GM12878 (cell line): ENCODE measurements at regions not wholly inside any gene's neighbourhood (a gene's known extent, or its start where the extent isn't known, plus 50 kb on each side); places are given as distances from the start of the nearest gene placed in this dataset.

ENCODE experiments used
- ATAC-seq: fragments of 200-7000 bp; cut with Tn5 transposase; 3 replicates; pipeline ENCODE4 v1.9.1; 2020; ENCODE audit warnings: mild to moderate bottlenecking, moderate library complexity
- BruUV-seq: library from RNA; stranded (reverse); fragments of 400-500 nt; replicated peaks from 2 replicates; lab custom pipeline; 2021; lab: Mats Ljungman, UMichigan
- CTCF ChIA-PET: fragments of 300-600 bp; sonication (Branson Sonifier 250); formaldehyde crosslinking; extraction: SDS; loops from one replicate; lab custom pipeline; 2021; ENCODE audit warnings: inconsistent platforms; lab: Yijun Ruan, JAX
- POLR2A ChIA-PET: fragments of 350-600 bp; formaldehyde crosslinking; extraction: SDS; loops from one replicate; lab custom pipeline; 2021; ENCODE audit warnings: inconsistent platforms; lab: Charles Lee
- RAD21 ChIA-PET: fragments of 300-600 bp; sonication (Branson Sonifier 250); formaldehyde crosslinking; loops from one replicate; lab custom pipeline; 2023; ENCODE audit warnings: antibody characterized with exemption; ENCODE audit not compliant: unreplicated experiment; lab: Charles Lee
- SMC1A ChIA-PET: fragments of 300-600 bp; sonication (Branson Sonifier 250); formaldehyde crosslinking; loops from one replicate; lab custom pipeline; 2023; ENCODE audit not compliant: unreplicated experiment, uncharacterized antibody; lab: Charles Lee
- DNase-seq: peaks from one replicate; pipeline ENCODE4 v3.0.0-alpha.2; 2011; ENCODE audit warnings: low read depth, low spot score
- FAIRE-seq: peaks from 3 replicates; lab custom pipeline; 2011; peaks lifted over from hg19 to GRCh38; lab: Jason Lieb, UNC
- H2AFZ ChIP-seq: 2 replicates; pipeline ENCODE4 v1.6.0; 2011; ENCODE audit warnings: low read depth, low read length, control low read depth; ENCODE audit not compliant: control insufficient read depth
- H3K27ac ChIP-seq: 2 replicates; pipeline ENCODE4 v1.5.1; 2011; ENCODE audit warnings: control low read depth; ENCODE audit not compliant: control insufficient read depth, insufficient read depth
- H3K27me3 ChIP-seq, 2 experiments: replicated peaks in 1 of 2; 2 replicates each; pipeline versions ENCODE4 v1.6.0 to v1.6.1; 2011; ENCODE audit warnings: low read length in 1 of 2; ENCODE audit not compliant: control insufficient read depth in 2 of 2, insufficient read depth in 2 of 2
- H3K36me3 ChIP-seq, 2 experiments: 2 replicates each; pipeline ENCODE4 v1.5.1; 2011; ENCODE audit warnings: low read length in 1 of 2; ENCODE audit not compliant: control insufficient read depth in 2 of 2, insufficient read depth in 2 of 2
- H3K4me1 ChIP-seq: 2 replicates; pipeline ENCODE4 v1.6.1; 2011; ENCODE audit warnings: mild to moderate bottlenecking, low read length, moderate library complexity, mixed read lengths; ENCODE audit not compliant: control insufficient read depth, insufficient read depth
- H3K4me2 ChIP-seq: 2 replicates; pipeline ENCODE4 v1.6.0; 2011; ENCODE audit warnings: control low read depth; ENCODE audit not compliant: control insufficient read depth, insufficient read depth
- H3K4me3 ChIP-seq: fragments of 200-600 bp; sonication (generic); 2 replicates; pipeline ENCODE4 v1.5.1; 2016
- H3K79me2 ChIP-seq: 2 replicates; pipeline ENCODE4 v1.6.0; 2011; ENCODE audit warnings: low read length; ENCODE audit not compliant: control insufficient read depth, insufficient read depth
- H3K9ac ChIP-seq: 2 replicates; pipeline ENCODE4 v1.8.0; 2011; ENCODE audit warnings: low read length, control low read depth, mixed read lengths; ENCODE audit not compliant: control insufficient read depth, insufficient read depth
- H3K9me3 ChIP-seq: replicated peaks from 3 replicates; pipeline ENCODE4 v1.5.1; 2011; ENCODE audit warnings: mild to moderate bottlenecking, low read length; ENCODE audit not compliant: control insufficient read depth, insufficient read depth
- H4K20me1 ChIP-seq: 2 replicates; pipeline ENCODE4 v1.6.0; 2011; ENCODE audit not compliant: control insufficient read depth, insufficient read depth
- HDAC2 ChIP-seq: fragments of 200-600 bp; sonication (generic); IDR thresholded peaks from 2 replicates; pipeline ENCODE4 v1.6.1; 2017
- IKZF1 ChIP-seq: fragments of 450-650 bp; conservative IDR thresholded peaks from 2 replicates; pipeline ENCODE4 v1.6.1; 2017; ENCODE audit warnings: antibody characterized with exemption, mild to moderate bottlenecking
- PKNOX1 ChIP-seq: fragments of 450-650 bp; IDR thresholded peaks from 2 replicates; pipeline ENCODE4 v1.6.1; 2016; ENCODE audit warnings: mild to moderate bottlenecking
- RAD51 ChIP-seq: fragments of 450-650 bp; IDR thresholded peaks from 2 replicates; pipeline ENCODE4 v1.6.1; 2016; ENCODE audit warnings: moderate library complexity, mild to moderate bottlenecking, inconsistent platforms
- SP1 ChIP-seq: IDR thresholded peaks from one replicate; pipeline ENCODE4 v1.6.1; 2011; ENCODE audit warnings: low read depth, low read length
- ZBED1 ChIP-seq: IDR thresholded peaks from 2 replicates; pipeline ENCODE4 v1.6.1; 2016; ENCODE audit warnings: borderline replicate concordance
- whole genome bisulfite sequencing: methylation state at CpG from one replicate; pipeline ENCODE4 v1.1.6; 2016; ENCODE audit warnings: low lambda C conversion rate; ENCODE audit not compliant: insufficient replicate concordance, insufficient coverage; ENCODE audit errors: missing lambda C conversion rate; 5-methylcytosine and 5-hydroxymethylcytosine counted together
- in situ Hi-C: fragments of 300-500 bp; cut with MboI; formaldehyde crosslinking; loops from 9 replicates; pipeline ENCODE4 v1.14.3; 2018; ENCODE audit warnings: mixed read lengths
- intact Hi-C: fragments of 100-400 bp; cut with micrococcal nuclease; formaldehyde crosslinking; loops from one replicate; pipeline ENCODE4 v1.14.2; 2022; ENCODE audit not compliant: unreplicated experiment

DNA sequence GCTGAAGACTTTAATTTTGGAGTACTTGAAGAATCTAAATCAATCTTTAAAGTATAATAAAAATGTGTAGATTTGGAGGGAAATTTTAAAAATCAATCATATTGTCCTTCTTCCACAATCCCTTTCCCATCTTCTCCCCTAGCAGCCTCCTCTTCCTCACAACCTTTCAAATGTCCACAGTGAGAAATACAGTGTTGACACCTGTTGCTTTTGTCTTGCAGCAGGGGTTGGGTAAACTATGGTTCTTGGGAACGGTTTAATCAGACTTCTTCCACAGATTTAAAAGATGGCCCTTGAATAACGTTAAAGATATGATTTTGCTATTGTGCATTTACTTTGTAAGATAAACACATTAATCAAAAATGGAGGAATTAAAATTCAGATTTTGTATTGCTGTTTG lies 113.8 kb upstream of the SLC1A4 start:
- no peaks in the 10 kb centered on the region for H3K36me3 ChIP-seq
- intact Hi-C loops (no loop called here), in situ Hi-C loops (no loop called here)
- H3K4me3 ChIP-seq, result no peak overlapping the region
- SMC1A ChIA-PET, result interaction anchor here (0.6 to 1.1 kb wide), 2 partner anchors 207 to 545 kb away, joined by 3 read pairs; no protein-coding TSS in a partner anchor
- H3K9ac ChIP-seq, result no peak overlapping the region
- H3K27ac ChIP-seq, result no peak overlapping the region
- WGBS, result 72% methylated on average over 2 of the region's 2 CpGs
- POLR2A ChIA-PET, result no interaction called here
- H3K4me1 ChIP-seq, result peaks cover 9% of the 10 kb centered on the region
- ATAC-seq, result no peak
- H4K20me1 ChIP-seq, result no peaks in the 10 kb centered on the region
- RAD21 ChIA-PET, result no interaction called here
- H3K79me2 ChIP-seq, result no peaks in the 10 kb centered on the region
- no TSS peak for BruUV-seq
- H3K9me3 ChIP-seq, result no peaks in the 10 kb centered on the region
- H2AFZ ChIP-seq, result no peak overlapping the region
- no peak overlapping the region for H3K4me2 ChIP-seq
- CTCF ChIA-PET, result interaction anchor here (1.1 to 1.8 kb wide), 2 partner anchors 158 to 544 kb away, joined by 3 to 5 read pairs; no protein-coding TSS in a partner anchor
- no peaks in the 10 kb centered on the region for H3K27me3 ChIP-seq
- no peak for TF ChIP-seq SP1
- TF ChIP-seq, all 136 proteins: peak for 0
- DNase-seq (no peak), FAIRE-seq (no peak)

- no peaks in the 10 kb centered on the region for H3K9me3 ChIP-seq
- ATAC-seq (no peak), FAIRE-seq (no peak), DNase-seq (no peak)
- H3K4me2 ChIP-seq, result no peak overlapping the region
- TF ChIP-seq IKZF1 (no peak), ZBED1 (no peak), PKNOX1 (no peak), HDAC2 (no peak), RAD51 (no peak)
- no peaks in the 10 kb centered on the region for H3K79me2 ChIP-seq
- H2AFZ ChIP-seq, result no peak overlapping the region
- ChIA-PET CTCF (interaction anchor here (1.0 to 1.8 kb wide), 7 partner anchors 29 to 545 kb away, joined by 3 to 6 read pairs (median 3); no protein-coding TSS in a partner anchor), SMC1A (interaction anchor here (1.1 to 2.5 kb wide), 2 partner anchors 29 to 191 kb away, joined by 3 to 9 read pairs; no protein-coding TSS in a partner anchor), POLR2A (interaction anchor here (0.7 kb wide), 1 partner anchor 695 kb away, joined by 5 read pairs; no protein-coding TSS in a partner anchor), RAD21 (interaction anchor here (1.1 kb wide), 1 partner anchor 545 kb away, joined by 3 read pairs; no protein-coding TSS in a partner anchor)
- H3K27ac ChIP-seq, result no peak overlapping the region
- no peaks in the 10 kb centered on the region for H3K27me3 ChIP-seq
- in situ Hi-C loops (no loop called here), intact Hi-C loops (no loop called here)
- peaks cover 9% of the 10 kb centered on the region for H3K4me1 ChIP-seq
- H3K9ac ChIP-seq, result no peak overlapping the region
- no peaks in the 10 kb centered on the region for H4K20me1 ChIP-seq
- BruUV-seq, result no TSS peak
- no peaks in the 10 kb centered on the region for H3K36me3 ChIP-seq
- 74% methylated on average over 3 of the region's 3 CpGs for WGBS
- H3K4me3 ChIP-seq, result no peak overlapping the region
Observed at GRCh38 chr2:64876137-64876647, 113.0 kb upstream of the SLC1A4 start.
